SK-MEL-5 (cell line): ENCODE measurements at regions not wholly inside any gene's neighbourhood (a gene's known extent, or its start where the extent isn't known, plus 50 kb on each side); places are given as distances from the start of the nearest gene placed in this dataset.
A peak's percentile ranks its signal among the peaks of the same experiment; 100 is the strongest.
"Not testable (repeated sequence)": the region's sequence is repeated elsewhere in the genome, so short reads cannot be mapped to it uniquely, and the experiment has no call there.

Source experiments
- DNase-seq: peaks from one replicate; pipeline ENCODE4 v3.0.0-alpha.2; 2016; ENCODE audit warnings: low read depth, low spot score
- in situ Hi-C: cut with HindIII; loops from 2 replicates; pipeline ENCODE4 v1.10.0; 2016; ENCODE audit warnings: low sequenced_read_pairs, high pct_unique_total_duplicates, low pct_unique_long_range_greater_than_20kb

DNA sequence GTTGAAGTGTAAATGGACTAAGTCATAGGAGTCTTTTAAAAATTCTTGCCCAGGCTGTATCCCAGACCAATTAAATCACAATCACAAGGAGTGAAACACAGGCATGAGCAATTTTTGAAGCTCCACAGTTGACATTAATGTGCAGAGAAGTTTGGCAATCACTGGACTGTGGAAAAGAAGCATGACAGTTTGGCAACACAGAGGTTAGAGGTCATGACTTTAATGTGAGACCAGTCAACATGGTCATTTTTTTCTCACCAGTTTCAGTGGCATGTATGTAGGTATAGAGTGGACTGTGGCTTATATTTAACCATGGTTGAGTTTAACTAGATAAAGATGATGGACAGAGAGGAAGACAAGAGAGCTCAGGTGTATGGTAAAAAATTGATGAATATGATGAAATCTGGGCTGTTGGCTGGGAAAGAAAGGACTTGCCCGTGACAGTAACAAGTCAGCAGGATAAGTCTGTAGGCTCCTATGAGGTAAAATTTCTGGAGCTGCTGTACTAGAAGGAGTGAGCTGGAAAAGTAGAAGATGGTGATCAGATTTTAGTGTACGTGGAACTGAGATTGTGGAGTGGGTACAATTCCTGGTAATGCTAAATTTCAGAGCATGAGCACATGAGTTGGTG, 432.2 kb upstream of the GHITM start:
- in situ Hi-C loops, result no loop called here
- DNase-seq, result no peak

DNA sequence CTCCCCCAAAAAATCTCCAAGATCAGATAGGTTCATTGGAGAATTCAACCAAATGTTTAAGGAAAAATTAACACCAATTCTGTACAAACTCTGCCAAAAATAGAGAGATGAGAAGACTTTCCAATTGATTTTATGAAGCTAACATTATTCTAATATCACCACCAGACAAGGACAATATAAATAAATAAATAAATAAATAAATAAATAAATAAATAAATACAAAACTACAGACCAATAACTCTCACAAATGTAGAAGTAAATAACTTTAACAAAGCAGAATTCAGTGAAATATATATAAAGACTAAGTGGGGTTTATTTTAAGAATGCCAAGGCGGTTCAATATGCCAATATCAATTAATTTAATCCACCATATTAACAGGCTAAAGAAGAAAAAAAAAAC, 425.9 kb upstream of the GHITM start:
- in situ Hi-C loops, result no loop called here
- DNase-seq, result no peak

GRCh38 chr10:83723080-83723479, 416.2 kb upstream of the GHITM start:
- in situ Hi-C loops, result no loop called here

GRCh38 chr10:83724471-83725241, 414.7 kb upstream of the GHITM start:
- DNase-seq, result no peak
- in situ Hi-C loops, result no loop called here

More at GRCh38 chr10:83723080-83723479, 416.2 kb upstream of the GHITM start:
- no peak for DNase-seq

- in situ Hi-C loops, result no loop called here
- DNase-seq, result no peak
These were observed 413.7 kb upstream of the GHITM start for GRCh38 chr10:83725567-83725966.

DNA sequence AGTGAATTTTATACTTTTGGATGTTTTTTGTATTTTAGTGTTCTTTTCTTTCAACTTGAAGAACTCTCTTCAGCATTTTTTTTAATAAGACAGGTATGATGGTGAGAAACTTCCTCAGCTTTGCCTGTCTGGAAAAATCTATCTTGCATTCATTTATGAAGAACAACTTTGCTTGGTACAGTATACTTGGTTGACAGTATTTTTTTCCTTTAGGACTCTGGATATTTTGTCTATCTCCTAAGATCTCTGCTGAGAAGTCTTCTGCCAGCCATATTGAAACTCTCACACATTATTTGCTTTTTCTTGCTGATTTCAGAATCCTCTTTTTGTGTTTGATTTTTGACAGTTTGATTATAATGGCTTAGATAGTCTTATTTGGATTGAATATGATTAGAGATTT, 405.0 kb upstream of the GHITM start:
- in situ Hi-C loops, result no loop called here
- no peak for DNase-seq

DNA sequence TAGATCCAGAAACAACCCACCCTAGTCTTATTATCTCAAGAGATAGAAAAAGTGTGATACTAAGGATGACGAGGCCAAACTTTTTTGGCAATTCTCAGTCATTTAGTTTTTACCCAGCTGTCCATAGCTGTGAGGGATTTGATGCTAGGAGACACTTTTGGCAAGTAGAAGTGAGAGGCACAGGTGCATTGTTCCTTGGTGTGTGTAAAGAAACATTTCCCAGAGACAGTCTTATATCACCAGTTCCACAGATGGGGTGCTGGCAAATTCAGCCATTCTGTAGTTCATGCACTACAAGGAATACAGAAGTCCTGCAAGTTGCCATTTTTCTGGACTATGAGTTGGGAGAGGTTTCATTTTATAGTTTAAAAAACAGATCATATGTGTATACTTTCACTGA, 403.3 kb upstream of the GHITM start:
- in situ Hi-C loops, result no loop called here
- no peak for DNase-seq

- DNase-seq, result no peak
- in situ Hi-C loops, result no loop called here
These were observed 388.7 kb upstream of the GHITM start for GRCh38 chr10:83750604-83751003.

DNA sequence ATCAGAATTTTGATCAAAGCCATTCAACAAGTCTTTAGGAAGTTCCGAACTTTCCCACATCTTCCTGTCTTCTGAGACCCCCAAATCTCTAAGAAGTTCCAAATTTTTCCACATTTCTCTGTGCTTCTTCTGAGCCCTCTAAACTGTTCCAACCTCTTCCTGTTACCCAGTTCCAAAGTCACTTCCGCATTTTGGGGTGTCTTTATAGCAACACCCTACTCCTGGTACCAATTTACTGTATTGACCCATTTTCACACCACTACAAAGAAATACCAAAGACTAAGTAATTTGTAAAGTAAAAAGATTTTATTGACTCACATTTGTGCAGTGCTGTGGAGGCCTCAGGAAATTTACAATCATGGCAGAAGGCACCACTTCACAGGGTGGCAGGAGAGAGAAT, 385.8 kb upstream of the GHITM start:
- in situ Hi-C loops, result no loop called here
- no peak for DNase-seq

GRCh38 chr10:83754857-83755256, 384.5 kb upstream of the GHITM start:
- in situ Hi-C loops, result no loop called here
- DNase-seq, result no peak

DNA sequence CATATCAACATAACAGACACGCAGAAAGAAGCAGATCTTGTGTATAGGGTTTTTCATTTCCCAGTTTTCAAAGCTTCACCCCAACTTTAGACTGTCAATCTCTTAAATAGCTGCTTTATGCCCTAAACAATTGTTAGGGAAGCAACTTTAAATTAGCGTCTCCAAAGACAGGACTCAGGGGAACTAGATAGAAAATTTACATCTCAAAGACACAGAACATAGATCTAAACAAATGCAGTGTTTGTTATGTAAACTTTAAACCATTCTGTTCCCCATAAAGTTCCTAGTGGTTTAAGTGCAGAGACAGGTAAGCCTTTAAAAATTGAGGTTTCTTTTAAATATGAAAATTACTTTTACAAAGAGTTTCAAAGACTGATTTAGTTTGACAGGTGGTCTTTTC, 379.2 kb upstream of the GHITM start:
- in situ Hi-C loops, result no loop called here
- DNase-seq, result no peak

DNA sequence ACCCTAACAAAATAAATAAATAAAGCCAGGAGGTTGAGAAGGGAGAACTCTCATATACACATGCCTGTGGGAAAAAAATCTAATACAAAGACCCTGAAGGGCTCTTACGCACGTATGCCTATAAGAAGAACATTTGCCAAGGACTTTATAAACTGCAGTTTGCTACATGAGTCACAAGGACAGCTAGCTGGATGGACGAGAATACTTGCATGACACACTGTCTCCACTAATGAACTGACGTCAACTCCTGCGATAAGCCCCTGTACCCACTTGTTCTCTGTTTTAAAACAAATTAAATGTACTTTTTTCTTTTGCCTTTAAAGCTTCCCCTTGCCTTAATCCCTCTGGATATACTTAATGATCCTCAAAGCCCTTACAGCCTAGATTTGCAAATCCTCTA, 374.6 kb upstream of the GHITM start:
- peak; percentile 48 for DNase-seq

DNA sequence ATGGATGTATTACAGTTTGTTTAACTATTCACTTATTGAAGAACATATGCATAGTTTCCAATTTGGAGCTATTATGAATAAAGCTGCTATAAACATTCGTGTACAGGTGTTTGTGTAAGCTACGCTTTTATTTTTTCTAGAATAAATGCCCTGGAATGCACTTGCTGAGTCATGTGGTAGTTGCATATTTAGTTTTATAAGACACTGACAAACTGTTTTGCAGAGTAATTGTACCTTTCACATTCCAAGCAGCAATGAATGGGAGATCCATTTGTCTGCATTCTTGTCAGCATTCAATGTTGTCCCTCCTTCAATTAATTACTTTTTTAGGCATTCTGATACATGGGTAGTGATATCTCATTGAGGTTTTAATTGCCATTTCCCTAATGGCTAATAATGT, 373.6 kb upstream of the GHITM start:
- DNase-seq, result no peak
- in situ Hi-C loops, result no loop called here

More for the DNA sequence above, 374.6 kb upstream of the GHITM start:
- in situ Hi-C loops, result no loop called here

DNA sequence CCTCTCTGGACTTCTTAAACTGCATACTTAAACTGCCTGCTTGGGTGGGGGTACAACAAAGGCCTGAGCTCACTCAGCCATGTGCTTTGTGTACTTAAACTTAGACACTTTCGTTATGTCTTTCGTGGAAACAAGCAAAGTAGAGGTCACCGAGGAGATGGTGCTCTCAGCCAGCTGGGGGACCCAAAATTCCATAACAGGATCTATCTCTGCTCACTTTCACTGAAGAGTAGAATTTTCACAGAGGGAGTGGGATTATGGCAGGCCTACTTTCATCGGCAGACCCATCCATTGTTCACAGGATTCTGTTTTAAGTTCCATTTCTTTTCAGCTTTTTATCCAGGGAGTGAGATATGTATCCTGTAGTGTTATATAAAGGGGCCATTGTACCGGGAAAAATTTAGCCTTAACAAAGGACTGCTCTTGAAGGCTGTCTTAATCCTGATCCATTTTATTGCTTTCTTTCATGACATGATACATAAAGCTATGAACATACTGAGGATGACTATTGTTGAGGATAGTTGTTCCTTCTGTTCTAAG, 370.0 kb upstream of the GHITM start:
- in situ Hi-C loops, result no loop called here
- DNase-seq, result peak; percentile 23

DNA sequence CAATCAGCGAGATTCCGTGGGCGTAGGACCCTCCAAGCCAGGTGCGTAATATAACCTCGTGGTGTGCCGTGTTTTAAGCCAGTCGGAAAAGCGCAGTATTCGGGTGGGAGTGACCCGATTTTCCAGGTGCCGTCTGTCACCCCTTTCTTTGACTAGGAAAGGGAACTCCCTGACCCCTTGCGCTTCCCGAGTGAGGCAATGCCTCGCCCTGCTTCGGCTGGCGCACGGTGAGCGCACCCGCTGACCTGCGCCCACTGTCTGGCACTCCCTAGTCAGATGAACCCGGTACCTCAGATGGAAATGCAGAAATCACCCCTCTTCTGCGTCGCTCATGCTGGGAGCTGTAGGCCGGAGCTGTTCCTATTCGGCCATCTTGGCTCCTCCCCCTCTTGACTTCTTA, 352.6 kb upstream of the GHITM start:
- in situ Hi-C loops, DNase-seq: not testable (repeated sequence)

DNA sequence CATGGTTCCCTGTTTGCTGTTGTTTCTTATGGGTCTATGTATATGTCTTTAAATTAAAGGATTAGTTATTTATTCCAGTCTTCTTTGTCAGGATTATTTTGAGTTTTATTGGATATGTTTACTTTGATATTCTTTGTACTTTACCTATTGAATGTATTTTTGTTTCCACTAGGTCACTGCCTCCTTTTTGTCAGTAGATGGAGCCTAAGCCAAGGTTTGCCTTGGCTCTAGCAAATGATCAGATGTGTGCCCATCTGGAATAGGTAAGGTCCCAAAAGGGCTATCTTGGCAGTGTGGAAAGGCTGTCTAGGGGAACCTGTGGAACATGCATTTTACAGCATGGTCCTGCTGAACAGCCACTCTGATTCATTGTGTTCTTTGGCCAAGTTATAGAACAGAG, 337.3 kb upstream of the GHITM start:
- peak; percentile 14 for DNase-seq
- in situ Hi-C loops, result no loop called here

DNA sequence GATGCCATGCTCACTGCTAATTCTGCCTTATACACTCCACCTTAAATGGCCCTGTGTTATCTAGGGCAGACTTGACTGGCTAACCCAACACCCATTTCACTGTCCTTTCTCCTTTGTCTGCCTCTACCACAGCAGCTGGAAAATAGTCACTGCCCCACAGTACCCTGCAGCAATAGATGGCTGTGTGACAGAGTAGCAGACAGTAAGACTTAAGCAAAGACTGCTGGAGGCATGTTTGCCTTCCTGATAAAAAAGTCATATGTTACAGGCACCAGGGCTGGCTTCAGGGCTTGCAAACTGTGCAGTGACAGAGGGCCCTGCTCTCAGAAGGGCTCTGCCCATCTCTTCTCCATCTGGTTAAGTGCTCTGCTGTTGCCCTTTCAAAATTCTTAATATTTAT, 332.6 kb upstream of the GHITM start:
- in situ Hi-C loops, result no loop called here
- DNase-seq, result no peak

- in situ Hi-C loops, result no loop called here
- no peak for DNase-seq
These were observed 330.3 kb upstream of the GHITM start for GRCh38 chr10:83809001-83809400.

GRCh38 chr10:83816942-83817341, 322.4 kb upstream of the GHITM start:
- no peak for DNase-seq
- in situ Hi-C loops, result no loop called here
